Right lobe of liver (tissue), 4 donors: ENCODE measurements at regions not wholly inside any gene's neighbourhood (a gene's known extent, or its start where the extent isn't known, plus 50 kb on each side); places are given as distances from the start of the nearest gene placed in this dataset.

Source experiments
- CTCF ChIP-seq, 4 donors: fragments of 200-600 bp in 3 of 4; fragments of 450-650 bp in 1 of 4; IDR thresholded peaks; one replicate each; pipeline versions ENCODE4 v1.5.1 to v1.8.0; 2016 to 2022; ENCODE audit warnings: antibody characterized with exemption in 4 of 4, mild to moderate bottlenecking in 2 of 4
- POLR2A ChIP-seq: fragments of 450-650 bp; IDR thresholded peaks from one replicate; pipeline ENCODE4 v1.6.1; 2017; ENCODE audit warnings: antibody characterized with exemption, mild to moderate bottlenecking
- donor health status: DM: no; HTN: no; CAD: no.
- donor health status: DM: no; HTN: no; CAD: no.
- donor health status: DM: no; HTN: yes; CAD: no.

- TF ChIP-seq CTCF (IDR thresholded peaks at IDR 0.05): no peak
- no peak for TF ChIP-seq POLR2A
These were observed 84.7 kb upstream of the SOX5 start for GRCh38 chr12:24034160-24034559.
